Mesendoderm (in vitro differentiated cells): ENCODE measurements at regions not wholly inside any gene's neighbourhood (a gene's known extent, or its start where the extent isn't known, plus 50 kb on each side); places are given as distances from the start of the nearest gene placed in this dataset.

ENCODE experiments used
- DNase-seq: peaks from one replicate; pipeline ENCODE4 v3.0.0; 2013
- H2AK5ac ChIP-seq: 2 replicates; pipeline ENCODE4 v1.6.1; 2013; ENCODE audit warnings: low read length, inconsistent platforms
- H2BK120ac ChIP-seq: 2 replicates; pipeline ENCODE4 v1.6.1; 2013; ENCODE audit warnings: low read depth, mild to moderate bottlenecking, low read length, moderate library complexity, mixed read lengths
- H2BK15ac ChIP-seq: replicated peaks from 2 replicates; pipeline ENCODE4 v1.6.1; 2013; ENCODE audit warnings: low read depth, mild to moderate bottlenecking, moderate library complexity
- H2BK5ac ChIP-seq: 2 replicates; pipeline ENCODE4 v1.6.1; 2013; ENCODE audit warnings: low read length, inconsistent platforms
- H3K18ac ChIP-seq: 2 replicates; pipeline ENCODE4 v1.6.1; 2013; ENCODE audit warnings: mild to moderate bottlenecking, low read length, mixed read lengths
- H3K23ac ChIP-seq: one replicate; pipeline ENCODE4 v1.6.1; 2013; ENCODE audit warnings: low read length
- H3K27ac ChIP-seq: 2 replicates; pipeline ENCODE4 v1.5.1; 2013; ENCODE audit warnings: low read depth, mild to moderate bottlenecking, inconsistent platforms, low read length, moderate library complexity
- H3K27me3 ChIP-seq: 2 replicates; pipeline ENCODE4 v1.6.1; 2013; ENCODE audit warnings: low read length, control low read depth, mild to moderate bottlenecking, inconsistent platforms; ENCODE audit not compliant: insufficient read depth, poor library complexity
- H3K36me3 ChIP-seq: 2 replicates; pipeline ENCODE4 v1.6.1; 2013; ENCODE audit warnings: low read length, inconsistent platforms; ENCODE audit not compliant: control insufficient read depth, insufficient read depth
- H3K4ac ChIP-seq: one replicate; pipeline ENCODE4 v1.6.1; 2013; ENCODE audit warnings: low read depth, mild to moderate bottlenecking, low read length, moderate library complexity
- H3K4me1 ChIP-seq: 2 replicates; pipeline ENCODE4 v1.6.1; 2013; ENCODE audit warnings: low read depth, low read length, inconsistent platforms; ENCODE audit not compliant: control insufficient read depth
- H3K4me2 ChIP-seq: 2 replicates; pipeline ENCODE4 v1.6.1; 2013; ENCODE audit warnings: low read length
- H3K4me3 ChIP-seq: 2 replicates; pipeline ENCODE4 v1.5.1; 2013; ENCODE audit warnings: mild to moderate bottlenecking, low read length
- H3K56ac ChIP-seq: one replicate; pipeline ENCODE4 v1.6.1; 2013; ENCODE audit warnings: low read length
- H3K79me1 ChIP-seq: 2 replicates; pipeline ENCODE4 v1.6.1; 2013; ENCODE audit warnings: low read length, inconsistent platforms
- H3K79me2 ChIP-seq: 2 replicates; pipeline ENCODE4 v1.6.1; 2013; ENCODE audit warnings: mild to moderate bottlenecking, low read length; ENCODE audit not compliant: control insufficient read depth, insufficient read depth
- H3K9ac ChIP-seq: 2 replicates; pipeline ENCODE4 v1.6.1; 2013; ENCODE audit warnings: low read length, inconsistent platforms
- H4K5ac ChIP-seq: one replicate; pipeline ENCODE4 v1.6.1; 2013; ENCODE audit warnings: low read length
- H4K8ac ChIP-seq: one replicate; pipeline ENCODE4 v1.6.1; 2013; ENCODE audit warnings: low read depth, mild to moderate bottlenecking, control low read depth, low read length, moderate library complexity
- WGBS: extraction: QIAGEN DNeasy Blood & Tissue Kit; methylation state at CpG from one replicate; pipeline ENCODE4 v1.1.7; 2013; ENCODE audit warnings: low lambda C conversion rate, missing lambda C conversion rate; ENCODE audit not compliant: insufficient coverage; ENCODE audit errors: extremely low coverage; 5-methylcytosine and 5-hydroxymethylcytosine counted together

DNA sequence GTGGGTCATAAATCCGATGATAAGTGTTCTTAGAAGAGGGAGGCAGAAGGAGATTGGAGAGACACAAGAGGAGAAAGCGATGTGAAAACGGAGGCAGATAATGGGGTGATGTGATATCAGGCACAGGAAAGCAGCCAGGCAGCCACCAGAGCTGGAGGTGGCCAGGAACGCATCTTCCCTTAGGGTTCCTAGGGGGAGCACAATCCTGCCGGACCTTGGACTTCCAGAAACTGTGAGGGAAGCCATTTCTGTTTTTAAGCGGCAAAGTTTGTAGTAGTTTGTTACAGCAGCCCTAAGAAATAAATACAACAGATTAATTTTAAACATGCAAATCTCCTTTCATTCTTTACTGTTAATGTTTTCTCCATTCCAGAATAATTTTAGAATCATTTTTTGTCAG, 259.9 kb upstream of the TMC3 start:
- Histone ChIP-seq H3K36me3 (no peaks in the 10 kb centered on the region), H3K4ac (no peak overlapping the region), H2BK120ac (no peak overlapping the region), H3K79me1 (no peaks in the 10 kb centered on the region), H3K56ac (no peak overlapping the region), H3K4me2 (no peak overlapping the region), H3K23ac (no peak overlapping the region), H3K4me3 (no peak overlapping the region), H4K8ac (no peak overlapping the region), H4K5ac (no peak overlapping the region), H3K18ac (no peak overlapping the region), H3K9ac (no peak overlapping the region), H3K4me1 (no peaks in the 10 kb centered on the region), H2AK5ac (no peak overlapping the region), H3K27me3 (no peaks in the 10 kb centered on the region), H3K27ac (no peak overlapping the region), H3K79me2 (no peaks in the 10 kb centered on the region), H2BK5ac (no peak overlapping the region), H2BK15ac (no peak overlapping the region)
- DNase-seq: peak; percentile 28
- WGBS: no CpG with 5 or more reads among the region's 6 CpGs

DNA sequence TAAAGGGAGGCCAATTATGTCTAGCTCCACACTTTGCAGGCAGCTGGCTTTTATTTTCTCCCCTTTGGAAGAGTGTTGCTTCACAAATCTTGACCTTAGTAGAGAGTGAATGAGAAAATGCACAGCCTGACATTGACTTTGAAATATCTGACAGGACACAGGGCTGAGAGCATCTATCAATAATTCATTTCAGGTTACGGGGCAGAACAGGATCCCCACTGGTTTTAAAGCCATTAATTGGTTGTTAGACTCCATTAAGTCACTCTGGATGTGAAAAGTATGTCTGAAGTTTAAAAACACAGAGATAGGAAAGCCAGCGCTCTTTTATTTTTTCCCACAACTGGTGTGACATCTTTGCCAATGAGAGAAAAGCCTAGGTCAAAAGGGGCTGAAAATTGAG, 251.9 kb upstream of the TMC3 start:
- H2BK120ac ChIP-seq: no peak overlapping the region
- no peak overlapping the region for H3K4me2 ChIP-seq
- no peak overlapping the region for H4K8ac ChIP-seq
- H3K23ac ChIP-seq: no peak overlapping the region
- H3K4me3 ChIP-seq: no peak overlapping the region
- H3K4me1 ChIP-seq: no peaks in the 10 kb centered on the region
- no peak overlapping the region for H3K4ac ChIP-seq
- no peaks in the 10 kb centered on the region for H3K27me3 ChIP-seq
- no peak overlapping the region for H3K18ac ChIP-seq
- H3K9ac ChIP-seq: no peak overlapping the region
- DNase-seq: no peak
- no peaks in the 10 kb centered on the region for H3K79me2 ChIP-seq
- no peak overlapping the region for H3K56ac ChIP-seq
- H2BK15ac ChIP-seq: no peak overlapping the region
- H3K79me1 ChIP-seq: no peaks in the 10 kb centered on the region
- no peak overlapping the region for H2AK5ac ChIP-seq
- no peak overlapping the region for H3K27ac ChIP-seq
- no peak overlapping the region for H2BK5ac ChIP-seq
- WGBS: no CpG with 5 or more reads among the region's 2 CpGs
- no peak overlapping the region for H4K5ac ChIP-seq
- no peaks in the 10 kb centered on the region for H3K36me3 ChIP-seq

DNA sequence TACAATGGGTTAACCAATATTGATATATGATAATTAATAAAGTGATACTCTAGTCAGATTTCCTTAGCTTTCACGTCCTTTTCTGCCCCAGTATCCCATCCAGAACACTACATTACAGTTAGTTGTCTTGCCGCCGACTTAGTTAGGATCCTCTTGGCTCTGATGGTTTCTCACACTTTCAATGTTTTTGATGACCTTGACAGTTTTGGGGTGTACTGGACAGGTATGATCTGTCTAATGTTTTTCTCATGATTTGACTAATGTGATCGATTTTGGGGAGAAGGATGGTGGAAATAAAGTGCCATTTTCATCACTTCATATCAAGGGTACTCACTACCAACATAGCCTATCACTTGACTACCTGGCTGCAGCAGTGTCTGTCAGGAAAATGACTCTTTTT, 245.0 kb upstream of the TMC3 start:
- Histone ChIP-seq H3K18ac (no peak overlapping the region), H3K4me2 (no peak overlapping the region), H3K4ac (no peak overlapping the region), H2BK120ac (no peak overlapping the region), H3K79me2 (no peaks in the 10 kb centered on the region), H4K5ac (no peak overlapping the region), H2BK5ac (no peak overlapping the region), H3K27me3 (no peaks in the 10 kb centered on the region), H2BK15ac (no peak overlapping the region), H3K79me1 (no peaks in the 10 kb centered on the region), H3K4me3 (no peak overlapping the region), H3K56ac (no peak overlapping the region), H4K8ac (no peak overlapping the region), H2AK5ac (no peak overlapping the region), H3K4me1 (no peaks in the 10 kb centered on the region), H3K27ac (no peak overlapping the region), H3K36me3 (no peaks in the 10 kb centered on the region), H3K23ac (no peak overlapping the region), H3K9ac (no peak overlapping the region)
- DNase-seq: no peak
- no CpG with 5 or more reads among the region's 4 CpGs for WGBS

DNA sequence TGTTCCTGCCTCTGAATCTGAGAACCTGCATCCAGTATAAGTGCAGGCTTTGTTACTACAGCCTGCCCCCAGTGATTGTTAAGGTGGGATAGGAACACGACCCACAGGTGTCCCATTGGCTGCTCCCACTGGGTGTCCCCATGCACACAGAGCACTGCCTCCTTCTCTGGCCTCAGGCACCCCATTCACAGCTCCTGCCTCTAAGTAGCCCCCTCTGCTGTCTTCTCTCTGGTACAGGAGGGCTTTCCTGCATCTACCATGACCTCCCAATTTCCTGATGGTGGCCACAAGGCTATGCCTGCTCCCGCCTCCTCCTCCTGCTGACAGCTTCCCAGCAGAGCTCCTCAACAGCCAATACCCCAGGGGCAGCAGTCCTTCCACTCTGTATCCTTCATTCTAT, 238.6 kb upstream of the TMC3 start:
- no peak overlapping the region for H3K18ac ChIP-seq
- no peak overlapping the region for H4K8ac ChIP-seq
- H2BK120ac ChIP-seq: no peak overlapping the region
- no peaks in the 10 kb centered on the region for H3K79me2 ChIP-seq
- no CpG with 5 or more reads among the region's 2 CpGs for WGBS
- no peaks in the 10 kb centered on the region for H3K36me3 ChIP-seq
- H3K4me3 ChIP-seq: no peak overlapping the region
- H3K4me2 ChIP-seq: no peak overlapping the region
- H3K27ac ChIP-seq: no peak overlapping the region
- H3K4ac ChIP-seq: no peak overlapping the region
- H3K4me1 ChIP-seq: peaks cover 2% of the 10 kb centered on the region
- no peak overlapping the region for H2BK5ac ChIP-seq
- no peak overlapping the region for H3K56ac ChIP-seq
- no peak overlapping the region for H3K23ac ChIP-seq
- no peak overlapping the region for H4K5ac ChIP-seq
- no peaks in the 10 kb centered on the region for H3K79me1 ChIP-seq
- H2BK15ac ChIP-seq: no peak overlapping the region
- peak; percentile 76 for DNase-seq
- H2AK5ac ChIP-seq: no peak overlapping the region
- H3K9ac ChIP-seq: no peak overlapping the region
- no peaks in the 10 kb centered on the region for H3K27me3 ChIP-seq

DNA sequence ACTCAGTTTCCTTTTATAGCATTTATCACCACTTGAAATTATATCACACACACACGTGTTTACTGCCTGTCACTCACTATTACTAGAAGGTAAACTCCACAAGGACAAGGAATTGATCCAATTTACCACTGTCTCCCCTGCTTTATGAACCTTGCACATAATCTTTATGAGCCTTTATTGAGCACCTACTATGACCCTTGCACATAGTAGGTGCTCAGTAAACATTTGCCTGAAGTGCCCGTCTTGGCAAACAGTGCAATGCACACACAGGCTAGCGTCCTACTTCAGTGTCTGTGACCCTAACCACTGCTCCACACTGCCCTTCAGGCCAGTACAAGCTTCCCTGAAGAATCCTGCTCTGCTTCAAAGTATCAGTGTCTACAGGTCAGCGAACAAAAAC, 237.7 kb upstream of the TMC3 start:
- no peak overlapping the region for H3K4ac ChIP-seq
- H4K8ac ChIP-seq: no peak overlapping the region
- no peak overlapping the region for H3K23ac ChIP-seq
- H2AK5ac ChIP-seq: no peak overlapping the region
- H3K4me1 ChIP-seq: peaks cover 2% of the 10 kb centered on the region
- WGBS: no CpG with 5 or more reads among the region's 4 CpGs
- H3K4me3 ChIP-seq: no peak overlapping the region
- no peak overlapping the region for H2BK15ac ChIP-seq
- no peak overlapping the region for H3K56ac ChIP-seq
- no peak overlapping the region for H3K4me2 ChIP-seq
- DNase-seq: no peak
- no peak overlapping the region for H3K27ac ChIP-seq
- no peak overlapping the region for H2BK5ac ChIP-seq
- no peaks in the 10 kb centered on the region for H3K27me3 ChIP-seq
- no peaks in the 10 kb centered on the region for H3K36me3 ChIP-seq
- H4K5ac ChIP-seq: no peak overlapping the region
- no peak overlapping the region for H2BK120ac ChIP-seq
- H3K18ac ChIP-seq: no peak overlapping the region
- no peaks in the 10 kb centered on the region for H3K79me1 ChIP-seq
- H3K9ac ChIP-seq: no peak overlapping the region
- H3K79me2 ChIP-seq: no peaks in the 10 kb centered on the region

DNA sequence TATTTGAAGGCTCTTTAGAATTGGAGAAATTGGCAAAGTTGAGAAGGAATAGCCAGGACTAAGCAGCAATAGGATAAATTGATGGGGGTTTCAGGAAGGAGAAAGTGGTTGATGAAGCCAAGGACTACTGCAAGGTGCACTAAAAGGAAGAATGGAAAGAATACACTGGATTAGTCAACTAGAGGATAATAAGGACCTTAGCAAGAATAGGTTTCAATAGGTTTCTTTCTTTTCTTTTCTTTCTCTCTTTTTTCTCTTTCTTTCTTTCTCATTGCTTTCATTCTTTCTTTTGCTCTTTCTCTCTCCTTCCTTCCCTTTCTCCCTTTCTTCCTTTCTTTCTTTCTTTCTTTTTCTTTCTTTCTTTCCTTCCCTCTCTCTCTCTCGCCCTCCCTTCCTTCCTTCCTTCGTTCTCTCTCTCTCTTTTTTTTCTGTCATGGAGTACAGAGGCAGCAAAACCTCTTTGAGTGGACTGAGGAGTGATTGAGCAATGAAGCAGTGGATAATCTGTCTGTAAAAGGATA, 234.4 kb upstream of the TMC3 start:
- Histone ChIP-seq H3K23ac (no peak overlapping the region), H3K9ac (no peak overlapping the region), H2BK120ac (no peak overlapping the region), H3K27me3 (no peaks in the 10 kb centered on the region), H3K18ac (no peak overlapping the region), H3K4me1 (peaks cover 2% of the 10 kb centered on the region), H3K36me3 (no peaks in the 10 kb centered on the region), H3K4ac (no peak overlapping the region), H3K79me2 (no peaks in the 10 kb centered on the region), H4K5ac (no peak overlapping the region), H3K27ac (no peak overlapping the region), H4K8ac (no peak overlapping the region), H2BK5ac (no peak overlapping the region), H2AK5ac (no peak overlapping the region), H3K4me2 (no peak overlapping the region), H3K79me1 (no peaks in the 10 kb centered on the region), H3K4me3 (no peak overlapping the region), H3K56ac (no peak overlapping the region), H2BK15ac (no peak overlapping the region)
- WGBS: no CpG with 5 or more reads among the region's 2 CpGs
- DNase-seq: no peak
